Smooth muscle cell (in vitro differentiated cells): ENCODE measurements at regions not wholly inside any gene's neighbourhood (a gene's known extent, or its start where the extent isn't known, plus 50 kb on each side); places are given as distances from the start of the nearest gene placed in this dataset.

Experiments used
- DNase-seq: peaks from one replicate; lab custom pipeline; 2025; ENCODE audit not compliant: unreplicated experiment; lab: John Stamatoyannopoulos, UW
- H2AFZ ChIP-seq: fragments of 200-600 bp; sonication (generic); 2 replicates; pipeline ENCODE4 v1.6.0; 2016; ENCODE audit warnings: antibody characterized with exemption, low read depth, mild to moderate bottlenecking
- H3F3A ChIP-seq: fragments of 200-600 bp; sonication (generic); 2 replicates; pipeline ENCODE4 v1.6.0; 2017; ENCODE audit warnings: antibody characterized with exemption, low read depth
- H3K27ac ChIP-seq: fragments of 200-600 bp; sonication (generic); 2 replicates; pipeline ENCODE4 v1.5.1; 2016; ENCODE audit warnings: low read depth, mild to moderate bottlenecking
- H3K27me3 ChIP-seq: fragments of 200-600 bp; sonication (generic); 2 replicates; pipeline ENCODE4 v1.6.1; 2016; ENCODE audit warnings: low read depth, mild to moderate bottlenecking
- H3K36me3 ChIP-seq: fragments of 200-600 bp; sonication (generic); 2 replicates; pipeline ENCODE4 v1.5.1; 2016; ENCODE audit warnings: low read depth
- H3K4me1 ChIP-seq: fragments of 200-600 bp; sonication (generic); 2 replicates; pipeline ENCODE4 v1.5.1; 2016; ENCODE audit warnings: low read depth
- H3K4me2 ChIP-seq: fragments of 200-600 bp; sonication (generic); 2 replicates; pipeline ENCODE4 v1.6.0; 2016; ENCODE audit warnings: mild to moderate bottlenecking
- H3K4me3 ChIP-seq: fragments of 200-600 bp; sonication (generic); 2 replicates; pipeline ENCODE4 v1.5.1; 2016; ENCODE audit warnings: mild to moderate bottlenecking
- H3K79me2 ChIP-seq: fragments of 200-600 bp; sonication (generic); 2 replicates; pipeline ENCODE4 v1.6.0; 2016; ENCODE audit warnings: low read depth, mild to moderate bottlenecking
- H3K9ac ChIP-seq: fragments of 200-600 bp; sonication (generic); 2 replicates; pipeline ENCODE4 v1.6.0; 2016; ENCODE audit warnings: low read depth
- H3K9me3 ChIP-seq: fragments of 200-600 bp; sonication (generic); replicated peaks from 2 replicates; pipeline ENCODE4 v1.5.1; 2016; ENCODE audit warnings: low read depth
- H4K20me1 ChIP-seq: fragments of 200-600 bp; sonication (generic); 2 replicates; pipeline ENCODE4 v1.6.0; 2016; ENCODE audit warnings: low read depth
- CTCF ChIP-seq: fragments of 200-600 bp; sonication (generic); IDR thresholded peaks from 2 replicates; pipeline ENCODE4 v1.5.1; 2017; ENCODE audit warnings: borderline replicate concordance, mild to moderate bottlenecking, antibody characterized with exemption; ENCODE audit not compliant: insufficient read depth, poor library complexity, severe bottlenecking
- WGBS: methylation state at CpG from one replicate; pipeline ENCODE4 v1.1.7; 2016; ENCODE audit warnings: low lambda C conversion rate; 5-methylcytosine and 5-hydroxymethylcytosine counted together

DNA sequence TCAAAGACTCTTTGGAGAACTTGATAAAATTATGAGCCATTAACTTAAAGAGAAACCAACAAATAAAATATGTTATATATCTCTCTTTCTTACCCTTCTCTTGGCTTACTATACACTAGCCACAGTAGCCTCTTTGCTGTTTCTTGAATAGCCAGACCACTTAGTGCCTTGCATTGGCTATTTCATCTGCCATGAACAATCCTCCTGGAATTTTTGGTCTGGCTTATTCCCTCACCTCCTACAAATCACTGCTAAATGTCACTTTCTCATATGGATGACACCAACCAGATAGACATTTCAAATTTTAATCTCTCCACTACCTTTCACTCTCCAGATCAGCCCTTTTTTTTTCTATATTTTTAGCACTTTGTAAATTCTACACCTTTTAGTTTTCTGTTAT is 1581.7 kb downstream of the EFNA5 start:
- Histone ChIP-seq H3K9ac (no peak overlapping the region), H3K27ac (no peak overlapping the region), H2AFZ (no peak overlapping the region), H3F3A (no peaks in the 10 kb centered on the region), H3K79me2 (no peaks in the 10 kb centered on the region), H3K4me3 (no peak overlapping the region), H3K4me2 (no peak overlapping the region), H3K9me3 (no peaks in the 10 kb centered on the region), H3K27me3 (no peaks in the 10 kb centered on the region), H3K4me1 (peaks cover 13% of the 10 kb centered on the region), H4K20me1 (no peaks in the 10 kb centered on the region), H3K36me3 (no peaks in the 10 kb centered on the region)
- no peak for DNase-seq
- TF ChIP-seq CTCF = no peak

DNA sequence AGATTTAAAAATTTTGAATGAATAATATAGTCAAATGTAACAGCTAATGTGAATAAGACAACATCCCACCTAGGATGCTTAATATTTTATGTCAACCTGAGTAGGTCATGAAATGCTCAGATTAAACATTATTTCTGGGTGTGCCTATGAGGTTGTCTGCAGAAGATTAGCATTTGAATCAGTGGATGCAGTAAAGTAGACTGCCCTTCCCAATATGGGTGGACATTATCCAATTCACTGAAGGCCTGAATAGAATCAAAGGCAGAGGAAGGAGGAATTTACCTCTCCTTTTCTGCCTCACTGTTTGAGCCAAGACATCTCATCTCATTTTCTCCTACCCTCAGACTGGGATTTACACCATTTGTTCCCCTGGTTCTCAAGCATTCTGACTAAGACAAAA is 1582.3 kb downstream of the EFNA5 start:
- Histone ChIP-seq H3K27ac (no peak overlapping the region), H3K9me3 (no peaks in the 10 kb centered on the region), H3K79me2 (no peaks in the 10 kb centered on the region), H3F3A (no peaks in the 10 kb centered on the region), H3K4me3 (no peak overlapping the region), H4K20me1 (no peaks in the 10 kb centered on the region), H3K4me1 (peaks cover 13% of the 10 kb centered on the region), H2AFZ (no peak overlapping the region), H3K9ac (no peak overlapping the region), H3K27me3 (no peaks in the 10 kb centered on the region), H3K36me3 (no peaks in the 10 kb centered on the region), H3K4me2 (no peak overlapping the region)
- DNase-seq = no peak
- TF ChIP-seq CTCF = no peak

- H2AFZ ChIP-seq = peak overlapping the region; percentile 4
- no peak for TF ChIP-seq CTCF
- H3K9ac ChIP-seq = no peak overlapping the region
- H3K36me3 ChIP-seq = no peaks in the 10 kb centered on the region
- H4K20me1 ChIP-seq = no peaks in the 10 kb centered on the region
- H3K79me2 ChIP-seq = no peaks in the 10 kb centered on the region
- no peaks in the 10 kb centered on the region for H3K27me3 ChIP-seq
- no peak for DNase-seq
- H3F3A ChIP-seq = no peaks in the 10 kb centered on the region
- no peak overlapping the region for H3K27ac ChIP-seq
- H3K9me3 ChIP-seq = no peaks in the 10 kb centered on the region
- H3K4me1 ChIP-seq = peaks cover 13% of the 10 kb centered on the region
- 52% methylated on average over 2 of the region's 2 CpGs for WGBS
- H3K4me2 ChIP-seq = no peak overlapping the region
- H3K4me3 ChIP-seq = no peak overlapping the region
Observed at GRCh38 chr5:106086352-106086751, 1584.4 kb downstream of the EFNA5 start.

GRCh38 chr5:106085556-106085955 is 1585.2 kb downstream of the EFNA5 start:
- no peak for DNase-seq
- no peaks in the 10 kb centered on the region for H3K79me2 ChIP-seq
- peak overlapping the region; percentile 4 for H2AFZ ChIP-seq
- peaks cover 13% of the 10 kb centered on the region for H3K4me1 ChIP-seq
- WGBS = 68% methylated on average over 2 of the region's 2 CpGs
- no peaks in the 10 kb centered on the region for H3K36me3 ChIP-seq
- H3F3A ChIP-seq = no peaks in the 10 kb centered on the region
- H3K9me3 ChIP-seq = no peaks in the 10 kb centered on the region
- no peak overlapping the region for H3K4me2 ChIP-seq
- H3K27ac ChIP-seq = no peak overlapping the region
- H4K20me1 ChIP-seq = no peaks in the 10 kb centered on the region
- TF ChIP-seq CTCF = no peak
- H3K4me3 ChIP-seq = no peak overlapping the region
- no peaks in the 10 kb centered on the region for H3K27me3 ChIP-seq
- no peak overlapping the region for H3K9ac ChIP-seq
